ENCODE measurements at regions not wholly inside any gene's neighbourhood (a gene's known extent, or its start where the extent isn't known, plus 50 kb on each side); places are given as distances from the start of the nearest gene placed in this dataset.
"Not testable (repeated sequence)": the region's sequence is repeated elsewhere in the genome, so short reads cannot be mapped to it uniquely, and the experiment has no call there.

GRCh38 chr3:5357089-5357488, 169.6 kb downstream of the EDEM1 start:
- DNase-seq (ENCODE audit: low read depth), result no peak

GRCh38 chr3:5358911-5359310, 171.4 kb downstream of the EDEM1 start:
- DNase-seq (ENCODE audit: low read depth), result no peak

GRCh38 chr3:5360453-5360852, 172.9 kb downstream of the EDEM1 start:
- DNase-seq (ENCODE audit: low read depth), result no peak

- no peak for DNase-seq (ENCODE audit: low read depth)
Measured at GRCh38 chr3:5366746-5367145, 179.2 kb downstream of the EDEM1 start.

GRCh38 chr3:5371555-5371954, 184.0 kb downstream of the EDEM1 start:
- not testable (repeated sequence) for DNase-seq (ENCODE audit: low read depth)

GRCh38 chr3:5376761-5377160, 189.3 kb downstream of the EDEM1 start:
- no peak for DNase-seq (ENCODE audit: low read depth)

GRCh38 chr3:5379266-5379665, 191.8 kb downstream of the EDEM1 start:
- not testable (repeated sequence) for DNase-seq (ENCODE audit: low read depth)

- not testable (repeated sequence) for DNase-seq (ENCODE audit: low read depth)
Measured at GRCh38 chr3:5383486-5384263, 196.2 kb downstream of the EDEM1 start.

GRCh38 chr3:5384557-5385236, 197.2 kb downstream of the EDEM1 start:
- DNase-seq (ENCODE audit: low read depth), result no peak

- no peak for DNase-seq (ENCODE audit: low read depth)
Measured at GRCh38 chr3:5388091-5388490, 200.6 kb downstream of the EDEM1 start.

GRCh38 chr3:5389057-5389456, 201.6 kb downstream of the EDEM1 start:
- DNase-seq (ENCODE audit: low read depth), result no peak

- DNase-seq (ENCODE audit: low read depth), result no peak
Measured at GRCh38 chr3:5390221-5390620, 202.7 kb downstream of the EDEM1 start.

GRCh38 chr3:5390936-5391625, 203.6 kb downstream of the EDEM1 start:
- no peak for DNase-seq (ENCODE audit: low read depth)

GRCh38 chr3:5401002-5401401, 213.5 kb downstream of the EDEM1 start:
- no peak for DNase-seq (ENCODE audit: low read depth)

GRCh38 chr3:5404718-5405117, 217.2 kb downstream of the EDEM1 start:
- no peak for DNase-seq (ENCODE audit: low read depth)

GRCh38 chr3:5411786-5412185, 224.3 kb downstream of the EDEM1 start:
- DNase-seq (ENCODE audit: low read depth), result no peak

GRCh38 chr3:5423076-5423475, 235.6 kb downstream of the EDEM1 start:
- DNase-seq (ENCODE audit: low read depth), result no peak

- no peak for DNase-seq (ENCODE audit: low read depth)
Measured at GRCh38 chr3:5423523-5423922, 236.0 kb downstream of the EDEM1 start.

GRCh38 chr3:5425371-5425770, 237.9 kb downstream of the EDEM1 start:
- no peak for DNase-seq (ENCODE audit: low read depth)

GRCh38 chr3:5426094-5426883, 238.8 kb downstream of the EDEM1 start:
- peak; percentile 45 for DNase-seq (ENCODE audit: low read depth)

- no peak for DNase-seq (ENCODE audit: low read depth)
Measured at GRCh38 chr3:5427021-5427420, 239.5 kb downstream of the EDEM1 start.

- DNase-seq (ENCODE audit: low read depth), result no peak
Measured at GRCh38 chr3:5427938-5428337, 240.4 kb downstream of the EDEM1 start.

Data from amniotic epithelial cell (primary cell).